WTC11 (cell line): ENCODE measurements at regions not wholly inside any gene's neighbourhood (a gene's known extent, or its start where the extent isn't known, plus 50 kb on each side); places are given as distances from the start of the nearest gene placed in this dataset.
A peak's percentile ranks its signal among the peaks of the same experiment; 100 is the strongest.

Source experiments
- ATAC-seq: fragments of 200-7000 bp; cut with Tn5 transposase; 2 replicates; pipeline ENCODE4 v1.10.0; 2021; ENCODE audit warnings: mild to moderate bottlenecking, moderate library complexity
- CTCF ChIA-PET: fragments of 300-600 bp; sonication (Branson Sonifier 250); formaldehyde crosslinking; loops from one replicate; lab custom pipeline; 2021; ENCODE audit warnings: antibody characterized with exemption; lab: Charles Lee
- POLR2A ChIA-PET: fragments of 350-600 bp; sonication (Branson Sonifier 250); formaldehyde crosslinking; loops from one replicate; lab custom pipeline; 2021; ENCODE audit warnings: antibody characterized with exemption; lab: Charles Lee
- DNase-seq: peaks from one replicate; pipeline ENCODE4 v3.0.0; 2021; ENCODE audit warnings: low spot score
- H3K27ac Mint-ChIP-seq: 2 replicates; pipeline ENCODE4 v1.8.0; 2021; ENCODE audit warnings: mixed read lengths
- H3K27me3 Mint-ChIP-seq: 2 replicates; pipeline ENCODE4 v1.8.0; 2021; ENCODE audit warnings: low read depth, mild to moderate bottlenecking, moderate library complexity, mixed read lengths
- H3K36me3 Mint-ChIP-seq: 2 replicates; pipeline ENCODE4 v1.8.0; 2021; ENCODE audit warnings: mixed read lengths
- H3K4me1 Mint-ChIP-seq: 2 replicates; pipeline ENCODE4 v1.8.0; 2022; ENCODE audit warnings: mixed read lengths
- H3K4me3 Mint-ChIP-seq: 2 replicates; pipeline ENCODE4 v1.8.0; 2021; ENCODE audit warnings: mild to moderate bottlenecking, moderate library complexity, mixed read lengths
- H3K9me3 Mint-ChIP-seq: 2 replicates; pipeline ENCODE4 v1.8.0; 2021; ENCODE audit warnings: mixed read lengths
- CDX4 ChIP-seq: fragments of 250-450 bp; sonication (Bioruptor Pico); IDR thresholded peaks from 2 replicates; pipeline ENCODE4 v1.9.0; 2021; ENCODE audit warnings: moderate library complexity, mild to moderate bottlenecking, inconsistent platforms, borderline replicate concordance
- CTCF ChIP-seq: fragments of 200-600 bp; IDR thresholded peaks from 2 replicates; pipeline ENCODE4 v1.8.0; 2022; ENCODE audit warnings: antibody characterized with exemption
- E2F1 ChIP-seq: sonication (generic); formaldehyde crosslinking; IDR thresholded peaks from 2 replicates; pipeline ENCODE4 v1.8.0; 2022; ENCODE audit warnings: mild to moderate bottlenecking, missing genetic modification reagents
- GABPB1 ChIP-seq: sonication (generic); formaldehyde crosslinking; IDR thresholded peaks from 2 replicates; pipeline ENCODE4 v1.8.1; 2023; ENCODE audit warnings: mild to moderate bottlenecking, missing genetic modification reagents
- GTF2I ChIP-seq: fragments of 250-450 bp; sonication (Bioruptor Pico); conservative IDR thresholded peaks from 2 replicates; pipeline ENCODE4 v1.4.0; 2021; ENCODE audit warnings: mild to moderate bottlenecking
- KAT7 ChIP-seq: sonication (generic); formaldehyde crosslinking; IDR thresholded peaks from 2 replicates; pipeline ENCODE4 v1.8.1; 2023; ENCODE audit warnings: missing genetic modification reagents, mild to moderate bottlenecking, borderline replicate concordance
- NFE2L1 ChIP-seq: sonication (generic); formaldehyde crosslinking; IDR thresholded peaks from 2 replicates; pipeline ENCODE4 v1.8.1; 2023; ENCODE audit warnings: missing genetic modification reagents
- NR3C1 ChIP-seq: sonication (generic); formaldehyde crosslinking; conservative IDR thresholded peaks from 2 replicates; pipeline ENCODE4 v1.8.1; 2023; ENCODE audit warnings: low read depth, mild to moderate bottlenecking, missing genetic modification reagents
- RORB ChIP-seq: fragments of 250-450 bp; sonication (Bioruptor Pico); IDR thresholded peaks from 2 replicates; pipeline ENCODE4 v1.9.0; 2021; ENCODE audit warnings: mild to moderate bottlenecking
- SMAD4 ChIP-seq: sonication (generic); formaldehyde crosslinking; IDR thresholded peaks from 2 replicates; pipeline ENCODE4 v1.8.0; 2022; ENCODE audit warnings: mild to moderate bottlenecking, missing genetic modification reagents
- TF ChIP-seq, protein P1 (sequence below): sonication (generic); formaldehyde crosslinking; IDR thresholded peaks from 2 replicates; pipeline ENCODE4 v1.8.0; 2022; ENCODE audit warnings: missing genetic modification reagents
- TF ChIP-seq, protein P2 (sequence below): fragments of 250-450 bp; sonication (Bioruptor Pico); IDR thresholded peaks from 2 replicates; pipeline ENCODE4 v2.1.2; 2022; ENCODE audit warnings: mild to moderate bottlenecking, moderate library complexity

GRCh38 chr4:138843616-138844015 is 172.0 kb upstream of the NOCT start:
- Mint-ChIP-seq H3K4me3 (no peak overlapping the region), H3K9me3 (peaks cover 6% of the 10 kb centered on the region), H3K4me1 (peaks cover 21% of the 10 kb centered on the region), H3K27ac (no peak overlapping the region), H3K27me3 (no peaks in the 10 kb centered on the region; the same call in 1 of the 2 replicates), H3K36me3 (no peaks in the 10 kb centered on the region)
- CTCF ChIA-PET, result interaction anchor here (1.1 to 1.6 kb wide), 3 partner anchors 28 to 266 kb away, joined by 5 to 8 read pairs (median 7); no protein-coding TSS in a partner anchor
- peak; percentile 43 for ATAC-seq
- no peak for DNase-seq
- POLR2A ChIA-PET, result no interaction called here
- TF ChIP-seq GABPB1 (no peak), KAT7 (CRISPR knock-in tag) (no peak)
- TF ChIP-seq, protein P1, sequence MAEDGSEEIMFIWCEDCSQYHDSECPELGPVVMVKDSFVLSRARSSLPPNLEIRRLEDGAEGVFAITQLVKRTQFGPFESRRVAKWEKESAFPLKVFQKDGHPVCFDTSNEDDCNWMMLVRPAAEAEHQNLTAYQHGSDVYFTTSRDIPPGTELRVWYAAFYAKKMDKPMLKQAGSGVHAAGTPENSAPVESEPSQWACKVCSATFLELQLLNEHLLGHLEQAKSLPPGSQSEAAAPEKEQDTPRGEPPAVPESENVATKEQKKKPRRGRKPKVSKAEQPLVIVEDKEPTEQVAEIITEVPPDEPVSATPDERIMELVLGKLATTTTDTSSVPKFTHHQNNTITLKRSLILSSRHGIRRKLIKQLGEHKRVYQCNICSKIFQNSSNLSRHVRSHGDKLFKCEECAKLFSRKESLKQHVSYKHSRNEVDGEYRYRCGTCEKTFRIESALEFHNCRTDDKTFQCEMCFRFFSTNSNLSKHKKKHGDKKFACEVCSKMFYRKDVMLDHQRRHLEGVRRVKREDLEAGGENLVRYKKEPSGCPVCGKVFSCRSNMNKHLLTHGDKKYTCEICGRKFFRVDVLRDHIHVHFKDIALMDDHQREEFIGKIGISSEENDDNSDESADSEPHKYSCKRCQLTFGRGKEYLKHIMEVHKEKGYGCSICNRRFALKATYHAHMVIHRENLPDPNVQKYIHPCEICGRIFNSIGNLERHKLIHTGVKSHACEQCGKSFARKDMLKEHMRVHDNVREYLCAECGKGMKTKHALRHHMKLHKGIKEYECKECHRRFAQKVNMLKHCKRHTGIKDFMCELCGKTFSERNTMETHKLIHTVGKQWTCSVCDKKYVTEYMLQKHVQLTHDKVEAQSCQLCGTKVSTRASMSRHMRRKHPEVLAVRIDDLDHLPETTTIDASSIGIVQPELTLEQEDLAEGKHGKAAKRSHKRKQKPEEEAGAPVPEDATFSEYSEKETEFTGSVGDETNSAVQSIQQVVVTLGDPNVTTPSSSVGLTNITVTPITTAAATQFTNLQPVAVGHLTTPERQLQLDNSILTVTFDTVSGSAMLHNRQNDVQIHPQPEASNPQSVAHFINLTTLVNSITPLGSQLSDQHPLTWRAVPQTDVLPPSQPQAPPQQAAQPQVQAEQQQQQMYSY, result no peak

DNA sequence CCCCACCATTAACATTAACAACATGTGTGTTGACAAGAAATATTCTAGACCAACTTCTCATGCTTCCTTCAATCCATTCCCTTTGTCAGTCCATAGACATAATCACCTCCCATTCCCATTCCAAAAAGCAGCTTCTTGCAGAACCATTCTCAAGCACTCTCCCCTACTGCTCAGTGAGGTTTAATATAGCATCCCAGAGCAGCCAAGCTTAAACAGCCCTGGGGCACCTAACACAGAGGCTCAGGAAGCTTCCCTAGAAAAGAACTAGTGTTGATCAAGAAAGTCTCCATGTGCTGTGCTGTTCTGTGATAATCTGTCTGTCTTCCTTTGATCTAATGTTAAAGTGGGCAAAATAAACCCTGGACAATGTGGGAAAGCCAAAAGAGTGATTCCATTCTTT is 174.2 kb upstream of the NOCT start:
- ChIA-PET CTCF (no interaction called here), POLR2A (no interaction called here)
- Mint-ChIP-seq H3K27ac (no peak overlapping the region), H3K4me3 (no peak overlapping the region), H3K36me3 (no peaks in the 10 kb centered on the region), H3K4me1 (peaks cover 22% of the 10 kb centered on the region), H3K27me3 (no peaks in the 10 kb centered on the region), H3K9me3 (no peaks in the 10 kb centered on the region)
- ATAC-seq (peak; percentile 44; the same call in 1 of the 2 replicates), DNase-seq (no peak)
- TF ChIP-seq RORB, result no peak
- TF ChIP-seq NFE2L1 (CRISPR knock-in tag), result no peak
- no peak for TF ChIP-seq NR3C1 (CRISPR knock-in tag)
- TF ChIP-seq, protein P1, result no peak
- no peak for TF ChIP-seq E2F1 (CRISPR knock-in tag)
- no peak for TF ChIP-seq GTF2I (CRISPR knock-in tag)
- TF ChIP-seq CTCF, result no peak
- TF ChIP-seq, protein P2, sequence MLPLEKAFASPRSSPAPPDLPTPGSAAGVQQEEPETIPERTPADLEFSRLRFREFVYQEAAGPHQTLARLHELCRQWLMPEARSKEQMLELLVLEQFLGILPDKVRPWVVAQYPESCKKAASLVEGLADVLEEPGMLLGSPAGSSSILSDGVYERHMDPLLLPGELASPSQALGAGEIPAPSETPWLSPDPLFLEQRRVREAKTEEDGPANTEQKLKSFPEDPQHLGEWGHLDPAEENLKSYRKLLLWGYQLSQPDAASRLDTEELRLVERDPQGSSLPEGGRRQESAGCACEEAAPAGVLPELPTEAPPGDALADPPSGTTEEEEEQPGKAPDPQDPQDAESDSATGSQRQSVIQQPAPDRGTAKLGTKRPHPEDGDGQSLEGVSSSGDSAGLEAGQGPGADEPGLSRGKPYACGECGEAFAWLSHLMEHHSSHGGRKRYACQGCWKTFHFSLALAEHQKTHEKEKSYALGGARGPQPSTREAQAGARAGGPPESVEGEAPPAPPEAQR (CRISPR knock-in tag), result no peak
- TF ChIP-seq CDX4, result no peak
- TF ChIP-seq SMAD4 (CRISPR knock-in tag), result no peak
